Middle frontal gyrus (tissue), 1 donor: ENCODE measurements at regions not wholly inside any gene's neighbourhood (a gene's known extent, or its start where the extent isn't known, plus 50 kb on each side); places are given as distances from the start of the nearest gene placed in this dataset.
A peak's percentile ranks its signal among the peaks of the same experiment; 100 is the strongest.

ENCODE experiments used
- DNase-seq: peaks from one replicate; pipeline ENCODE4 v3.0.0-alpha.2; 2015; ENCODE audit warnings: low spot score; ENCODE audit errors: extremely low spot score

DNA sequence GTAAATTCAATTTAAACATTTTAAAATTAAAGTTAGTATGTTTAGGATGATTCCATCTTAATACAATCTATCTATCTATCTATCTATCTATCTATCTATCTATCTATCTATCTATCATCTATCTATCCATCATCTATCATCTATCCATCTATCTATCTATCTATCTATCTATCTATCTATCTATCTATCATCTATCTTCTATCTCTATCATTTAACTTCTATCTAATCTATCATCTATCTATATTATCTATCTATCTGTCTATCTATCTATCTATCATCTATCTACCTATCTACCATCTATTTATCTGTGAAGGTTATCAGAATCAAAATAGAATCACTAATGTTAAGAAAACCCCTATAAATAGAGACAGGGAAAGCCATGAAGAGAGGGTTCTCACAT lies 78.3 kb downstream of the RAMP3 start:
- no peak for DNase-seq

- DNase-seq = no peak
These were observed 79.1 kb downstream of the RAMP3 start for GRCh38 chr7:45236666-45237065.

- DNase-seq = no peak
These were observed 80.3 kb downstream of the RAMP3 start for GRCh38 chr7:45237788-45238461.

- DNase-seq = no peak
These were observed 81.2 kb downstream of the RAMP3 start for GRCh38 chr7:45238806-45239205.

GRCh38 chr7:45239486-45239885 lies 81.9 kb downstream of the RAMP3 start:
- no peak for DNase-seq

GRCh38 chr7:45240273-45240771 lies 82.7 kb downstream of the RAMP3 start:
- DNase-seq = no peak

- no peak for DNase-seq
These were observed 83.3 kb downstream of the RAMP3 start for GRCh38 chr7:45240926-45241325.

GRCh38 chr7:45241339-45242109 lies 83.9 kb downstream of the RAMP3 start:
- DNase-seq = no peak

GRCh38 chr7:45242261-45242660 lies 84.7 kb downstream of the RAMP3 start:
- no peak for DNase-seq

- no peak for DNase-seq
These were observed 85.1 kb downstream of the RAMP3 start for GRCh38 chr7:45242698-45243097.

- DNase-seq = no peak
These were observed 87.4 kb downstream of the RAMP3 start for GRCh38 chr7:45244981-45245380.

GRCh38 chr7:45246339-45246738 lies 88.7 kb downstream of the RAMP3 start:
- DNase-seq = no peak

DNA sequence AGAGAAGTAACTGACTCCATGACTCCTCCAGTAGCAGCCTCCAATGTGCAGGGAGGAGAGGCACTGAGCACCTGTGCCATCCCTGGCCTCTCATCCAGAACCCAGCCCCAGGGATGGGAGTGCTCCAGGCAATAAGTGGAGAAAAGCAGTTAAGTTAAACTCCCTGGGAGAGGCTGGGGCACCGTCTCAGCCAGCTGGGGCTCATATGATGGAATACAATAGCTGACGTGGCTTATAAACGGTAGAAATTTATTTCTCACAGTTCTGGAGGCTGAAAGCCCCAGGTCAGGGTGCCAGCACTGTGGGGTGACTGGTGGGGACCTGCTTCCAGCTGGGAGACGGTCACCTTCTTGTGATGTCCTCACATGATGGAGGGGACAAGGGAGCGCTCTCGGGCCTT lies 94.7 kb downstream of the RAMP3 start:
- no peak for DNase-seq

DNA sequence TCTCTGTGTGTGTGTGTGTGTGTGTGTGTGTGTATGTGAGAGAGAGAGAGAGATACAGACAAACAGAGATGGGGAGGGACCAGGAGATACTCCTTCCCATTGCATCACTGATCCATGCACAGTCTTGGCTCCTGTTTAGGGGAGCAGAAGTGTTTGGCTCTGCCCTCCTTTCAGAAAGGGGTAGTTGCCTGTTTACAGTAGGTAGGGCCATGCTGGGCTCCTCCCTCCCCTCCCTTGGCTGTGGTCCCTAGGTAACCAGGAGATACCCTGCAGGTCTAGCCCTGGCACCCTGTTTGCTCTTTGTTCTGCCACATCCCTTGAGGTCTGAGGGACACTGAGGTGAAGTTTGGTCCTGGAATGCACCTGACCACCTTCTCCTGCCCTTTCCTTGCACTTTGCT lies 95.3 kb downstream of the RAMP3 start:
- no peak for DNase-seq

- DNase-seq = no peak
These were observed 95.8 kb downstream of the RAMP3 start for GRCh38 chr7:45253368-45253767.

GRCh38 chr7:45255187-45255586 lies 97.6 kb downstream of the RAMP3 start:
- no peak for DNase-seq

GRCh38 chr7:45256309-45256708 lies 98.7 kb downstream of the RAMP3 start:
- DNase-seq = no peak

DNA sequence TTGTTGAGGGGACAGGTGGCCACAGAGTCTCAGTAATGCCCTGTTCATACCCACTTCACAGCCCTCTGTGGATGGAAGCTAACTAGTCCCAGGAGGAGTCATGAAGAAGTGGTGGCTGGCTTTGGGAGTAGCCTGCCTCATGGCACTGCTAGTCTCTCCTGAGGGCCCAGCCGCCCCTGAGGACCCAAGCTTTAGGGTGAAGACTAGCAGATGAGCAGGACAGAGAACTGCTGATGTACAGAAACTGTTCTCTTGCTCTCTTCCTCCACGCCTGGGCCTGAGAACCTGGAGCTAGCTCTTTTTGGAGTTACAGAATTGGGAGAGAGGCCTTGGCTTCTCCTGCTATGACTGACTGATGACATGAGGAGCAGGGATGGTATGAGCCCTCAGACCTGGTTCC lies 99.2 kb downstream of the RAMP3 start:
- no peak for DNase-seq

DNA sequence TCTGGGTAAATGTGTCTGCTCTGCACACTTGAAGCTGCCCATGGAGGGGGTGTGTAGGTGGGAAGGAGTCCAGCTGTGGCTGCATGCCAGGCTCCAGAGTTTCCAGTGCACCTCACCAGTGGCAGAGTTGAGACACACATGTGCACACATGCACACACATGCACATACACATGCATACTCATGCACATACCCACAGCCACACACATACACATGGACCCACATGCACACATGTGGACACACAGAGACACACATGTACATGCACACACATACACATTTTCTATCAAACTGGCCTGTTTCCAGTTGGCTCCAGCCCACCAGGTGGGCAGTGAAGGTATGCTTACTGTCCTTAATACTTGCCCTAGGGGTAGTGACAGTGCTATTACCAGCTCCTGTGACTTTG lies 99.7 kb downstream of the RAMP3 start:
- no peak for DNase-seq

DNA sequence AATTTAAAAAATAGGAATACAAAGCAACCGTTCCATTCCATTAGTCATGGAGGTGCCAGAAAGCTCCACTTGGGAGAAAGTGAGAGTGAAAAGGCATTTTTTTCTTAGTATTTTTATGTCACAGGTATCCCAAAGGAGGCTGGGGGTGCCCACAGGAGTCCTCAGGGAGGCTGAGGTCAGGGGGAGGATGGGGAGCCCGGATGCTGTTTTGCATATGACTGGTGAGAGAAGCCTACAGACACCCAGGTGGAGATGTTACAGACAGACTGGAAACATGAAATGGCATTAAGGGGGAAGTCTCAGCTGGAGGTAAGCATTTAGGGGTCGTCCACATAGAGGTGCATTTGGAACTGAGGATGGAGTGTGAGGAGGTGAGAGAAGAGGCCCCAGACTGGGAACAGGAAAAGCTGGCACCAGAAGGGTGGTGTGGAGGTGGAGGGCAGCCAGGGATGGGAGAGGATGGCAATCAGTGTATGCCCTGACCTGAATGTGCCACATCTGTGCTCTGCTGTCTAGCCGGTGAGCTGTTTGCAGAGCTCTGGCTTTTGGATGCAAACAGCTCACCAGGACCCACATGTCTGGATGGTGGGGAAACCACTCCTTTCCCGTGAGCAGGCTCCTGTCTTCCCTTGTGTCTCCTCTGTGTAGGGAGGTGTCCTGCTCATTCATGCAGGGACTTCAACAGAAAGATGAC lies 101.1 kb downstream of the RAMP3 start:
- no peak for DNase-seq

- DNase-seq = no peak
These were observed 101.6 kb downstream of the RAMP3 start for GRCh38 chr7:45259227-45259596.

DNA sequence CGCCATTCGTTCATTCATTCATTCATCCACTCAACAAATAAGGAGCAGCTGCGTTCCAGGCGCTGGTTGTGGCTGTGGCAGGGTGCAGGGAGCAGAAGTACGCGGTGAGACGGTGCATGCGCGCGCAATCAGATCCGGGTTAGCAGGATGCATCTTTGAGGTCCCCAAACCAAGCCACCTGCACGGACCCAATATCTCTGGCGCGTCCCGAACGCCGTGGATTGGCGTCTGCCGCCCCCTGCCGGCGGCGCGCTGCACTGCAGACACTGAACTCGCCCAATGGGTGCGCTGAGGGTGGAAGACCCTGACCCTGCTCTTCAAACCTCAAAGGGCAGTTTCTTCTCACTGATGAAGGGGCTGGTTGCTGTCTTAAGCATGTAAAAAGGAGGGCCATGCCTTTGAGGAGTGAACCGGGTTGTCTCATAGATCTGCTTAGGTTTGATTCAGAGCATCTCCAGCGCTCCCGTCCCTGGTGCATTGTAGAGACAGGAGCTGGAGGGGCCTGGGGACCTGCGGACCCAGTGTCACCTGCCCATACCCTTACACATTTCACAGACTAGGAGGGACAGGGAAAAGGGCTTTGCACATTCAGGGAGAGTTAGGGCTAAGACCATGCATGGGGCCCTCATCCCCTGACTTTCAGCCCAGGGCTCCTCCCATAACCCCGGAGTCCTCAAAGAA lies 102.5 kb downstream of the RAMP3 start:
- DNase-seq = peak; percentile 49
